NCI-H1930 (cell line): ENCODE measurements at regions not wholly inside any gene's neighbourhood (a gene's known extent, or its start where the extent isn't known, plus 50 kb on each side); places are given as distances from the start of the nearest gene placed in this dataset.

ENCODE experiments used
- DNase-seq, 2 experiments: peaks; one replicate each; lab custom pipeline; 2025; lab: John Stamatoyannopoulos, UW

DNA sequence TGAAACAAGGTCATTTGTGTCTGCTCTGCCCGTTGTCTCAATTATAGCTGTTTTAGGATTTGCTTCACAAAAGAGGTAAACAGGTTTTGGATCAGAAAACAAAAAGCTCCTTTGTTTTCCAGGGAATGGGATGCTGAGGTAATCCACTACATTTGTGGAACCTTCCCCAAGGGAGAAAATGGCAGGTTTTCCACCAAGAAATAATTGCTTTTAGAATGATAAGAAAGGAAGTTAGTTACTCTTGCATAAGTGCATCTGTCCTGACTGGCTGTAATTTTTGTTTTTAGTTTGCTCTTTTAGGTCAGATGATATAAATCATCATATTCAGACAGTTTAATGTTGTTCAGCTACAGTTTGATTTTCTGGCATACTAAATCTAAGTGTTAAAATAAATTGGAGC lies 198.5 kb upstream of the COL8A1 start:
- no peak for DNase-seq

- no peak for DNase-seq
These were observed 204.2 kb upstream of the COL8A1 start for GRCh38 chr3:99434190-99434589.

DNA sequence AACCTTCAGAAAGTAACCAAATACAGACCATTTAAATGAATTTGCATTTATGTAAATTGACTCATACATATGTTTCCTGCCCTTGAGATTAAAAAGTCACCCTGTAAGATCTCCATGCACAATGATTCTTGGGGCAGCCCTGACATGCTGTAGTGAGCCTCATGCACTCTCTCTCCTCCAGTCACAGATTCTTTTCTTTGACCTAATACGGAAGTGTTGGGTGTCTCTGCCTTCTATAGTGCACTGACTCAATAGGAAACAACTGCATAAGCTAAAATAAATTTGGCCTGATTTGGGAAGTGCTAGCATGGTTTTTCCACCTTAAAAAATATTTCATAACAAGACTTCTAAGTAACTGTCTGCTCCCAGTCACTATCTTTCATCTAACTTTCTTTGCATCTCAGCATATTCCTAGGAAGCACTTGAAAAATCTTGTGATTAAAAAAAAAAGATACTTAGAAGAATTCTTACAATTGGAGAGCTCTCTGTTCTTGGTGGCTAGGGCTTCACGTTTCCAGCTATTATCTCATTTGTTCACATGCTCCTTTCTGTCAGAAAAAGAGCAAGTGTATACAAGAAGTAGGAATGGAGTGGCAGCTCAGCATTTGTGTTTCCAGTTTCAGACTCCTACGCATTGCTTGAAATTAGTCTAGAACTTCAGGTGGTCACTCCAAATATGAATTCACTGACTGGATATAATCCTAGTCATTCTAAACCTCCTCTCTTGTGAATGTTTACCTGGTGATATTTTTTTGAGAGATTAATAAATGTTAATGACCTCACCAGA lies 207.9 kb upstream of the COL8A1 start:
- DNase-seq: no peak

DNA sequence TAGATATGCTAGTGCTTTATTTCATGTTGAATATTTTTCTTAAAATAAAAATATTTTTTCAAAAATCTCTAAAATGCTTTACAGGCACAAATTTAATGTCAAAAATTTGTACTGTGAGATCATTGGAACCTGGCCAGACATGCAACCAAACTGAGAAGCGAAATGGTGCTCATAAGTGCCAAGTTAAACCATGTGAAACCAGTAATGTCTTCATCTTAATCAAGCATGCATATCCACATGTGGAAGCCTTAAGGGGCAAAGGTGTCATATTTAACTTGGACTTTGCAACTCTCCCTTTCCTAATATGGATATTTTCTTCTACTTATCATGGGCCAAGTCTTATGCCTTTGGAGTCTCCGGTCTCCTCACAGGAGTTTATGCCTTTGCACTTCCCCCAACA lies 208.9 kb upstream of the COL8A1 start:
- DNase-seq: no peak

- no peak for DNase-seq
These were observed 212.5 kb upstream of the COL8A1 start for GRCh38 chr3:99425930-99426329.

DNA sequence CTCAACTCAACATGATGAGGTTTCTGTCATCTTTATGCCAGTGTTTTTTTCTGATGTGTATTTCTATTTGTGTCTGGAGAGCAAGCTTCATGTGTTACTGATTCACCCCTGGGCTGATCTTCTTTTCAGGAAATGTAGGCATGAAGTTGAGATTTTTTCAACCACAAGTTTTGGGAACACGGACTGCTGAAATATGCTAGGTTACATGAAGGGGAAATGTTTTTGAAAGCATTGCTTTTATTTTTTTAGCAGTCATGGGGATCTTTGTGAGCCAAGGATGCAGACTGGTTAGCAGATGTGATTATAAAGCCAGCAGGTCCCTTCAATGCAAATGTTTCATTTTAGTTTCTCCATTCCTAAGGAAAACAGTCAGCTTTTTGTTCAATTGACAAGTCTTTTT lies 219.3 kb upstream of the COL8A1 start:
- no peak for DNase-seq

DNA sequence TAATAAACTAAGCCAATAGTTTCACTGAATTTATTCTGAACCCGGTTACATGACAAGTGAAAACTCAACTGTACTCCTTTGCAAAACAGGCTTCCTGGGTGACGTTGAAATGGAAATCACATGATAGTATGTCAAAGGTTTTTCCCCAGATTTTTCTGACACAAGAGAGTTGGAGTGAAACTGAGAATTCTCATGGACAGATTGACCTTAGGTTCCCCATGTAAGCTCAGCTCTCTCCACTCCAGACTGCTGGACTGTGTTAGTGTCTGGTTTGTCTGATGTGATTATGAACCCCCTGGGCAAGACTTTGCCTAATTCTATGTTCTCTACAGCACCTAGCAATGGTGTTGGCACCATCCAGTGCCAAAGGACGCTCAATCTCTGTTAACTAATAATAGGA lies 219.7 kb upstream of the COL8A1 start:
- DNase-seq: no peak

DNA sequence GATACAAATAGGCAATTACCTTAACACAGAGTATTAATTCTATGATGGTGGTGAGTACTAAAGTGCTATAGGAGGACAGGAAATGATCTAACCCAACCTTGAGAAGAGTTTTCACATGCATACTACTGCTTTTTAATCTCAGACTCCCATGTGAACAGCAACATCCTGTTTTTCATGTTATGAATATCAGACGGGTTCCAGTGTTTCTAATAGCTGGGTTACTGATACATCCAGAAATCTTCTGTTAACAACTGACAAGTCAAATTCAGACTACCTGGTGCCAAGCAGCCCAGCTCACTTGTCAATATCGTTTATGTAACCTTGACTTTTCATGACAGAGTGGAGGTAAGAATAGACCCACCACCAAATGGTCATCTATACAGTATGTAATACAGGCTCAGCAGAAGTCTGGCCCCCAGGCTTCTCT lies 220.2 kb upstream of the COL8A1 start:
- no peak for DNase-seq

- no peak for DNase-seq
These were observed 224.9 kb upstream of the COL8A1 start for GRCh38 chr3:99413504-99413903.

GRCh38 chr3:99410789-99411311 lies 227.5 kb upstream of the COL8A1 start:
- no peak for DNase-seq

- DNase-seq: no peak
These were observed 228.4 kb upstream of the COL8A1 start for GRCh38 chr3:99409961-99410360.

DNA sequence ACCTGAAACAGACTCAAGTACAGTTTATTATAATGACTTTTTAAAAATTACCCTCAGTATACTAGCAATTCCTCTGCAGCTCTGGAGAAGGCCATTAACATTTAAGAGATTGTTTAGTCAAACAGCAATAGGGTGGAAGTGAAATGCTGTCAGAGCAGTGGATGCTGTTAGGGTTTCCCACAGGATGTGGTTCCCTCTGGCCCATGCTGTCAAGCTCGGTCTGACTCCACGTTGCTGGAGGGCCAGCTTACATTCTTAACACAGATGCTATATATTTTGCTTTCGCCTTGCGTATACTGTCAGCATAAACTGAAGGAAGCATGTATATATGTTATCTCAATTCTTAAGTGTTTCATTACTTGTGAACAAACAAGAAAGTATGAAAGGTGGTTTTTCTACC lies 231.1 kb upstream of the COL8A1 start:
- no peak for DNase-seq

GRCh38 chr3:99402755-99403154 lies 235.6 kb upstream of the COL8A1 start:
- no peak for DNase-seq

DNA sequence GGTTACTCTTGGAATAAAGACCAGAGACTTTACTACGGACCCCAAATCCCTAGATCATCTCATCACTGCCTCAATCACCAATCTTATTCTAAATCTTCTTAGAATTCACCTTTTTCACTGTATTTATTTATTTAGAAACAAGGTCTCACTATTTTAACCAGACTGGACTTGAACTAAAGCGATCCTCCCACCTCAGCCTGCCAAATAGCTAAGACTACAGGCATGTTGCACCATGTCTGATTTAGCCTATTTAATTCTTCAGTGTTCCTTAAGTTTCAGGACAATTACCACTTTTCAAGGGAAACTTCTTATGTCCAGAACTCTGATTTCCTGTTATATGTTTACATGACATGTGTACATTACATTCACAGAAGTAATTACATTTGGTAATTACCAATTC lies 238.0 kb upstream of the COL8A1 start:
- no peak for DNase-seq

- DNase-seq: no peak
These were observed 241.6 kb upstream of the COL8A1 start for GRCh38 chr3:99396651-99397275.

DNA sequence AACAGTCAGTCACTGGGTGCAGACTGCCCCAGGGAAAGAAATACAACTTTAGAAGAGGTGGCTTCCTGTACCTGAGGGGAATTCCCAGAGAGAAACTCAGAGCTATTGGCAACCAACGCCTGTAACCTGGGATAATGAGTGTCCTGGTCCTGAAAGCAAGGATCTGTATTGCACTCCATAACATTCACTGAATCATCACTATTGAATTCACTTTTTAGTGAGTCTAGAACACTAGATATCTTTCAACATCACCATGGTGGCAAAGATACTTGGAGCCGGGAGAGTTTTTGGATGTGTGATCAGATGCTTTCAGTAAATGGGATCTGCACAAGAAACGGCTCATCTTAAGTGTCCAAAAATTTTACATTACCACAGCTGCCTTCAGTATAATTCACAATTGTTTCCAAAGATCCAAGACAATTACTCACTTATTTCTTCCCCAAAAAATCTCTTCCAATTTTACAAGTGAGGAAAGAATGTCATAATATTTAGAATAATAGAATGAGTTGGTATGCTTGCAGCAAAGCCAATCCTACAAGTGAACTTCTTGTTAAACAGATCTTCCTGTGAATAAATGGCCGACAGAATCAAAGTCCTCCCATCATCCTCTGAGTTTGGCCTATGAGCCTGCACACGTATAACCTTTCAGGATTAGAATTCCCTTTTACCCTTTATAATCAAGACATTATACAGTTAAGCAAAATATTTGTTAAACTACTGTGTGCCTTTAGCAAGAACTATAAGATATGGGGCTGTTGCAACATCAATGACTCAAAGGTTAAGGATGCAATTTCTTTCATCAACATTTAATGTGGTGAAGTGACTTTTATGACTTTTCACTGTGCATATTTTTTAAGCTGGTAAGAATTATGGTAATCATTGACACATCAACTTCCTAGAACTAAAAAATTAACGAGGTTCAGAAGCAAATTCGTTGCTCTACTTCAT lies 243.3 kb upstream of the COL8A1 start:
- DNase-seq: no peak

- DNase-seq: no peak
These were observed 244.4 kb upstream of the COL8A1 start for GRCh38 chr3:99393961-99394360.

GRCh38 chr3:99388780-99389179 lies 249.6 kb upstream of the COL8A1 start:
- DNase-seq: no peak

DNA sequence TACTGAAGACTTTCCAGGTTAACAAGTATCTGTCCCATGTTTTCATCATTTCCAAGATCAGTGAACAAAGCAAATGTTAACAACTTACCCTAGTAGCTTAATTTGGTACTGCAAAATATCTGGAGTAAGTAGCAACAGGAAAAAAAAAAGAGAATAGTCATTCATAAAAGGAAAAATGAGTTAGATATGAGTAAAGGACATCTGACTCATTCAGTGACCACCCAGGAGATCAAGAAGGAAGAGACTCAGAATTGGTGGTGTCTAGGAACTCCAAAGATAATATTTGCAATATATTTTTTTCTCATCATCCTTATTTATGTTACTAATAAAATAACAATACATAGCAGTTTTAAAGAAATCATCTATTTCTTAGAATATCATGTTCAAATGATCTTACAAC lies 253.8 kb upstream of the COL8A1 start:
- no peak for DNase-seq

DNA sequence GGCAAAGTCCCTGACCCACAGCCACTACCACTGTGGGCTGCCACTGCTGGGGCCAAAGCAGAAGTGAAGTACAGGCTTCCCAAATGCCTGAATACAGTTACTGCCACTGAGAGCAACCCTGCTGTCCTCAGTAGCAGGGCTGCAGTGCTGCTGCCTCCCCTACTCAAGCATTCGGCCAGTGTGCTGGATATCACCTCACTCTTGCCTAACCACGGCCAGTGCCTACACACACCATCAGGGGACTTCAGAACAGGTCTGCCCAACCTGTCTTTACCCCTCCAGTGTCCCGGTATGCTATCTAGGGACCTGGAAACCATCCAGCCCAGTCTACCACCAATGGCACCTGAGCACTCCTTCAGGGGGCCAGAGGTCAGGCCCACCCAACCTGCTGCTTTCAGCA lies 261.5 kb upstream of the COL8A1 start:
- DNase-seq: no peak

DNA sequence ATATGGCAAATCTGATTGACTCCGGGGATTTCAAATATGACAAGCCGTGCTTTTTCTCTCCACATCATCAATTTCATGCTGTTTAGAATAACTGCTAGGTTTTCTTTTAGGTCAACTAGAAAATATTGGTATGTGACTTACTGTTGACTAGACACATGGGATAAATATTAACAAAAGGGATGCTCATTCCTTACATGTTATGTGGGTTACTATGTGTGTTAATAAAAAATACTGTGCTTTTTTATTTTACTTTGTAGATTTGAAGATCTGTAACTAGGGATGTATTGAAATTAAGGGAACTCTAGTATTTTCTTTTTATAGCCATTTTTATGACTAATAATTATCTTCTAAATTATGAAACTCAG lies 264.6 kb upstream of the COL8A1 start:
- DNase-seq: no peak

DNA sequence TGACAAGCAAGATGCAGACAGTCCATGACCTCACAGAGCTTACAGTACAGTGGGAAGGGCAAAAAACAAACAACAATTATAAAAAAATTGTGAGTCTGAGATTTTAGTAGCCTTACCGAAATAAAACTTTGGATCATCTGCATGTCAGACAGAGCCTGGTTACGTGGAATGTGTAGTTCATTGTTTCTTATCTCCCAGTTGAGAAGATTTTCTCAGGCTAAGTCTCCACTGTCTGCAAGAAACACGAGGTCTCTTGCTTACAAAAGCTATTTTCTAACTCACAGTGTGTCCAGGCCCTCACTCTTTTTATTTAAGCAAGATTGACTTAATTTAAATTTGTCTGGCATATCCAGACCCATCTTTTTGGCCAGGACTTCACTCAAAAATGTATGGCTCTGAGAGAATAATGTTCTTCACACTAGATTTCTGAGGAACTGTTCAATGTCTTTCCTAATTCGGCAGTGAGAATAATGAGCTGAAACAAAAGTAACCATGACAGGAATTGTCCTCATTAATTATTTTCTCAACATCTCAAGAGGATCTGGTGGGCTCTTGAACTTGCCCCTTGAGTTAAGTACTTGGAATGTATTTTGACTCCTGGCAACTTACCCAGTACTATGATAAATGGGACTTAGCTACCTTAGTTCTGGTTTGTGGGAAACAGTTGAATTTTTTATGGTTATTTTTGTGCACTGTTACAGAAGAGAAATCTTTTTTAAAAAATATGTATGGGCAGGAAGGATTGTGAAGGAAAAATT lies 265.1 kb upstream of the COL8A1 start:
- no peak for DNase-seq
